ENCODE measurements at regions not wholly inside any gene's neighbourhood (a gene's known extent, or its start where the extent isn't known, plus 50 kb on each side); places are given as distances from the start of the nearest gene placed in this dataset.

DNA sequence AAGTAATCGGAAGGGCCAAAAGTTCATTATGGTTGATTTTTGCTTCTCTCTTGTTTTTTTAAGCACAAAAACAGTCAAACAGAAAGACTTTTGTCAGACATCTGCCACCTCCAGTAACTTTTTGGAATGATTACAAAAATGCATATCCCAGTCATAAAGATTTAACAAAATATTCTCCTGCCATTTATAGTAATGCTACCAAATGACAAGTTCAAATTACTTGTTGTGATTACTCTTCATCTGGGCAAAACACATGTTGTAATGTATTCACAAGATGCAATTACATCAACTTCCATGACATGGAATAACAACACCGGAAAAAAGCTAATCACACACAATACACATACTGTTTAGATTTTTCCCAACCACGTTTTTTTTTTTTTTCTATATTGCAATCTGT is 1017.5 kb upstream of the TENM4 start:
- POLR2A ChIA-PET: no interaction called here
- no TSS peak for BruUV-seq (replicated peaks)
- CTCF ChIA-PET: no interaction called here

More for the DNA sequence above, 1017.5 kb upstream of the TENM4 start:
- no peak for ATAC-seq
- 19% methylated on average over 3 of the region's 3 CpGs for WGBS (ENCODE audit: insufficient coverage, insufficient replicate concordance, low lambda C conversion rate, missing lambda C conversion rate)
- in situ Hi-C loops (cut with MboI) (no loop called here), intact Hi-C loops (cut with micrococcal nuclease; ENCODE audit: unreplicated experiment) (no loop called here)
- ChIA-PET SMC1A (ENCODE audit: uncharacterized antibody, unreplicated experiment) (no interaction called here), RAD21 (ENCODE audit: unreplicated experiment) (no interaction called here)
- Histone ChIP-seq H2AFZ (ENCODE audit: control insufficient read depth, low read depth, low read length) (no peak overlapping the region), H3K4me1 (ENCODE audit: control insufficient read depth, insufficient read depth, low read length) (no peaks in the 10 kb centered on the region), H3K36me3 (ENCODE audit: control insufficient read depth in 2 of 2, insufficient read depth in 2 of 2, low read length in 1 of 2) (no peaks in the 10 kb centered on the region), H3K4me2 (ENCODE audit: control insufficient read depth, insufficient read depth) (no peak overlapping the region), H3K9me3 (replicated peaks; ENCODE audit: control insufficient read depth, insufficient read depth, low read length) (no peaks in the 10 kb centered on the region), H3K79me2 (ENCODE audit: control insufficient read depth, insufficient read depth, low read length) (no peaks in the 10 kb centered on the region), H3K27ac (ENCODE audit: control insufficient read depth, insufficient read depth) (no peak overlapping the region), H3K27me3 (replicated peaks in 1 of 2; ENCODE audit: control insufficient read depth in 2 of 2, insufficient read depth in 2 of 2, low read length in 1 of 2) (no peaks in the 10 kb centered on the region), H4K20me1 (ENCODE audit: control insufficient read depth, insufficient read depth) (no peaks in the 10 kb centered on the region), H3K9ac (ENCODE audit: control insufficient read depth, insufficient read depth, low read length) (no peak overlapping the region), H3K4me3 (no peak overlapping the region)
- no peak for DNase-seq (ENCODE audit: low read depth, low spot score)
- TF ChIP-seq BACH1 (IDR thresholded peaks at IDR 0.05; ENCODE audit: borderline replicate concordance) (no peak), ZBTB4 (CRISPR knock-in tag; IDR thresholded peaks at IDR 0.05) (no peak), RUNX3 (IDR thresholded peaks at IDR 0.05; ENCODE audit: low read length) (no peak), KLF5 (IDR thresholded peaks at IDR 0.05; ENCODE audit: partially characterized antibody) (no peak), NFIC (IDR thresholded peaks at IDR 0.05; ENCODE audit: low read depth, low read length) (no peak), BRCA1 (IDR thresholded peaks at IDR 0.05; ENCODE audit: low read depth, low read length) (no peak), NFXL1 (IDR thresholded peaks at IDR 0.05; ENCODE audit: borderline replicate concordance) (no peak), GABPA (IDR thresholded peaks at IDR 0.05; ENCODE audit: low read depth) (no peak), ASH2L (IDR thresholded peaks at IDR 0.05; ENCODE audit: borderline replicate concordance, low read depth) (no peak), ESRRA (IDR thresholded peaks at IDR 0.05; ENCODE audit: low read length) (no peak)
- TF ChIP-seq, protein P1, sequence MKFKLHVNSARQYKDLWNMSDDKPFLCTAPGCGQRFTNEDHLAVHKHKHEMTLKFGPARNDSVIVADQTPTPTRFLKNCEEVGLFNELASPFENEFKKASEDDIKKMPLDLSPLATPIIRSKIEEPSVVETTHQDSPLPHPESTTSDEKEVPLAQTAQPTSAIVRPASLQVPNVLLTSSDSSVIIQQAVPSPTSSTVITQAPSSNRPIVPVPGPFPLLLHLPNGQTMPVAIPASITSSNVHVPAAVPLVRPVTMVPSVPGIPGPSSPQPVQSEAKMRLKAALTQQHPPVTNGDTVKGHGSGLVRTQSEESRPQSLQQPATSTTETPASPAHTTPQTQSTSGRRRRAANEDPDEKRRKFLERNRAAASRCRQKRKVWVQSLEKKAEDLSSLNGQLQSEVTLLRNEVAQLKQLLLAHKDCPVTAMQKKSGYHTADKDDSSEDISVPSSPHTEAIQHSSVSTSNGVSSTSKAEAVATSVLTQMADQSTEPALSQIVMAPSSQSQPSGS (IDR thresholded peaks at IDR 0.05; ENCODE audit: low read length): no peak
- TF ChIP-seq, protein P2, sequence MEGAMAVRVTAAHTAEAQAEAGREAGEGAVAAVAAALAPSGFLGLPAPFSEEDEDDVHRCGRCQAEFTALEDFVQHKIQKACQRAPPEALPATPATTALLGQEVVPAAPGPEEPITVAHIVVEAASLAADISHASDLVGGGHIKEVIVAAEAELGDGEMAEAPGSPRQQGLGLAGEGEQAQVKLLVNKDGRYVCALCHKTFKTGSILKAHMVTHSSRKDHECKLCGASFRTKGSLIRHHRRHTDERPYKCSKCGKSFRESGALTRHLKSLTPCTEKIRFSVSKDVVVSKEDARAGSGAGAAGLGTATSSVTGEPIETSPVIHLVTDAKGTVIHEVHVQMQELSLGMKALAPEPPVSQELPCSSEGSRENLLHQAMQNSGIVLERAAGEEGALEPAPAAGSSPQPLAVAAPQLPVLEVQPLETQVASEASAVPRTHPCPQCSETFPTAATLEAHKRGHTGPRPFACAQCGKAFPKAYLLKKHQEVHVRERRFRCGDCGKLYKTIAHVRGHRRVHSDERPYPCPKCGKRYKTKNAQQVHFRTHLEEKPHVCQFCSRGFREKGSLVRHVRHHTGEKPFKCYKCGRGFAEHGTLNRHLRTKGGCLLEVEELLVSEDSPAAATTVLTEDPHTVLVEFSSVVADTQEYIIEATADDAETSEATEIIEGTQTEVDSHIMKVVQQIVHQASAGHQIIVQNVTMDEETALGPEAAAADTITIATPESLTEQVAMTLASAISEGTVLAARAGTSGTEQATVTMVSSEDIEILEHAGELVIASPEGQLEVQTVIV (IDR thresholded peaks at IDR 0.05; ENCODE audit: borderline replicate concordance, partially characterized antibody): no peak
- FAIRE-seq: no peak
